GM12878 (cell line): ENCODE measurements at regions not wholly inside any gene's neighbourhood (a gene's known extent, or its start where the extent isn't known, plus 50 kb on each side); places are given as distances from the start of the nearest gene placed in this dataset.

Source experiments
- ATAC-seq: fragments of 200-7000 bp; cut with Tn5 transposase; 3 replicates; pipeline ENCODE4 v1.9.1; 2020; ENCODE audit warnings: mild to moderate bottlenecking, moderate library complexity
- BruUV-seq: library from RNA; stranded (reverse); fragments of 400-500 nt; replicated peaks from 2 replicates; lab custom pipeline; 2021; lab: Mats Ljungman, UMichigan
- CTCF ChIA-PET: fragments of 300-600 bp; sonication (Branson Sonifier 250); formaldehyde crosslinking; extraction: SDS; loops from one replicate; lab custom pipeline; 2021; ENCODE audit warnings: inconsistent platforms; lab: Yijun Ruan, JAX
- POLR2A ChIA-PET: fragments of 350-600 bp; formaldehyde crosslinking; extraction: SDS; loops from one replicate; lab custom pipeline; 2021; ENCODE audit warnings: inconsistent platforms; lab: Charles Lee
- RAD21 ChIA-PET: fragments of 300-600 bp; sonication (Branson Sonifier 250); formaldehyde crosslinking; loops from one replicate; lab custom pipeline; 2023; ENCODE audit warnings: antibody characterized with exemption; ENCODE audit not compliant: unreplicated experiment; lab: Charles Lee
- SMC1A ChIA-PET: fragments of 300-600 bp; sonication (Branson Sonifier 250); formaldehyde crosslinking; loops from one replicate; lab custom pipeline; 2023; ENCODE audit not compliant: unreplicated experiment, uncharacterized antibody; lab: Charles Lee
- DNase-seq: peaks from one replicate; pipeline ENCODE4 v3.0.0-alpha.2; 2011; ENCODE audit warnings: low read depth, low spot score
- FAIRE-seq: peaks from 3 replicates; lab custom pipeline; 2011; peaks lifted over from hg19 to GRCh38; lab: Jason Lieb, UNC
- H2AFZ ChIP-seq: 2 replicates; pipeline ENCODE4 v1.6.0; 2011; ENCODE audit warnings: low read depth, low read length, control low read depth; ENCODE audit not compliant: control insufficient read depth
- H3K27ac ChIP-seq: 2 replicates; pipeline ENCODE4 v1.5.1; 2011; ENCODE audit warnings: control low read depth; ENCODE audit not compliant: control insufficient read depth, insufficient read depth
- H3K27me3 ChIP-seq, 2 experiments: replicated peaks in 1 of 2; 2 replicates each; pipeline versions ENCODE4 v1.6.0 to v1.6.1; 2011; ENCODE audit warnings: low read length in 1 of 2; ENCODE audit not compliant: control insufficient read depth in 2 of 2, insufficient read depth in 2 of 2
- H3K36me3 ChIP-seq, 2 experiments: 2 replicates each; pipeline ENCODE4 v1.5.1; 2011; ENCODE audit warnings: low read length in 1 of 2; ENCODE audit not compliant: control insufficient read depth in 2 of 2, insufficient read depth in 2 of 2
- H3K4me1 ChIP-seq: 2 replicates; pipeline ENCODE4 v1.6.1; 2011; ENCODE audit warnings: mild to moderate bottlenecking, low read length, moderate library complexity, mixed read lengths; ENCODE audit not compliant: control insufficient read depth, insufficient read depth
- H3K4me2 ChIP-seq: 2 replicates; pipeline ENCODE4 v1.6.0; 2011; ENCODE audit warnings: control low read depth; ENCODE audit not compliant: control insufficient read depth, insufficient read depth
- H3K4me3 ChIP-seq: fragments of 200-600 bp; sonication (generic); 2 replicates; pipeline ENCODE4 v1.5.1; 2016
- H3K79me2 ChIP-seq: 2 replicates; pipeline ENCODE4 v1.6.0; 2011; ENCODE audit warnings: low read length; ENCODE audit not compliant: control insufficient read depth, insufficient read depth
- H3K9ac ChIP-seq: 2 replicates; pipeline ENCODE4 v1.8.0; 2011; ENCODE audit warnings: low read length, control low read depth, mixed read lengths; ENCODE audit not compliant: control insufficient read depth, insufficient read depth
- H3K9me3 ChIP-seq: replicated peaks from 3 replicates; pipeline ENCODE4 v1.5.1; 2011; ENCODE audit warnings: mild to moderate bottlenecking, low read length; ENCODE audit not compliant: control insufficient read depth, insufficient read depth
- H4K20me1 ChIP-seq: 2 replicates; pipeline ENCODE4 v1.6.0; 2011; ENCODE audit not compliant: control insufficient read depth, insufficient read depth
- BCL11A ChIP-seq: IDR thresholded peaks from 2 replicates; pipeline ENCODE4 v1.6.1; 2011; ENCODE audit warnings: low read depth, low read length
- BHLHE40 ChIP-seq, 2 experiments: fragments of 450-650 bp in 1 of 2; IDR thresholded peaks; 2 replicates each; pipeline ENCODE4 v1.6.1; 2011 to 2017; ENCODE audit warnings: low read depth in 2 of 2, borderline replicate concordance in 1 of 2, improper control_type of control experiment in 1 of 2, low read length in 1 of 2, mild to moderate bottlenecking in 1 of 2
- CTCF ChIP-seq, 3 experiments: IDR thresholded peaks in 2 of 3; conservative IDR thresholded peaks in 1 of 3; 2 replicates each; pipeline ENCODE4 v1.5.1; 2011; ENCODE audit warnings: low read depth in 3 of 3, low read length in 3 of 3, mild to moderate bottlenecking in 3 of 3, control low read depth in 2 of 3, moderate library complexity in 2 of 3, inconsistent platforms in 1 of 3, mixed read lengths in 1 of 3; ENCODE audit not compliant: control insufficient read depth in 2 of 3, insufficient read depth in 1 of 3; ENCODE audit errors: extremely low read depth in 1 of 3
- FOXM1 ChIP-seq: IDR thresholded peaks from 2 replicates; pipeline ENCODE4 v1.6.1; 2012; ENCODE audit warnings: low read depth, mild to moderate bottlenecking, inconsistent platforms, low read length, moderate library complexity
- GABPA ChIP-seq: IDR thresholded peaks from 2 replicates; pipeline ENCODE4 v1.6.1; 2014; ENCODE audit warnings: antibody characterized with exemption, low read depth, mild to moderate bottlenecking, inconsistent platforms
- KDM1A ChIP-seq: fragments of 200-600 bp; sonication (generic); IDR thresholded peaks from 2 replicates; pipeline ENCODE4 v1.6.1; 2016; ENCODE audit warnings: borderline replicate concordance
- KLF5 ChIP-seq: fragments of 450-650 bp; IDR thresholded peaks from 2 replicates; pipeline ENCODE4 v1.6.1; 2014; ENCODE audit warnings: mild to moderate bottlenecking; ENCODE audit not compliant: partially characterized antibody
- MYB ChIP-seq: fragments of 150-350 bp; IDR thresholded peaks from 2 replicates; pipeline ENCODE4 v1.6.1; 2014; ENCODE audit warnings: mild to moderate bottlenecking, low read depth, low read length, borderline replicate concordance
- NFYB ChIP-seq: IDR thresholded peaks from 2 replicates; pipeline ENCODE4 v1.6.1; 2011; ENCODE audit warnings: low read depth, mild to moderate bottlenecking, low read length, improper control_type of control experiment, moderate library complexity; ENCODE audit not compliant: insufficient read depth
- NKRF ChIP-seq: fragments of 450-650 bp; conservative IDR thresholded peaks from 2 replicates; pipeline ENCODE4 v1.6.1; 2017; ENCODE audit warnings: mild to moderate bottlenecking, moderate library complexity
- PAX5 ChIP-seq: IDR thresholded peaks from 2 replicates; pipeline ENCODE4 v1.6.1; 2011; ENCODE audit warnings: low read depth, low read length, borderline replicate concordance
- PKNOX1 ChIP-seq: fragments of 450-650 bp; IDR thresholded peaks from 2 replicates; pipeline ENCODE4 v1.6.1; 2016; ENCODE audit warnings: mild to moderate bottlenecking
- POLR2AphosphoS5 ChIP-seq: IDR thresholded peaks from 2 replicates; pipeline ENCODE4 v1.6.1; 2011; ENCODE audit warnings: mild to moderate bottlenecking, low read length, inconsistent platforms
- SMARCA5 ChIP-seq: fragments of 450-650 bp; IDR thresholded peaks from 2 replicates; pipeline ENCODE4 v1.6.1; 2017; ENCODE audit warnings: mild to moderate bottlenecking
- YBX1 ChIP-seq: fragments of 450-650 bp; IDR thresholded peaks from 2 replicates; pipeline ENCODE4 v1.6.1; 2016; ENCODE audit warnings: antibody characterized with exemption
- ZNF207 ChIP-seq: fragments of 450-650 bp; IDR thresholded peaks from 2 replicates; pipeline ENCODE4 v1.6.1; 2014; ENCODE audit warnings: antibody characterized with exemption, mild to moderate bottlenecking, borderline replicate concordance
- WGBS: methylation state at CpG from one replicate; pipeline ENCODE4 v1.1.6; 2016; ENCODE audit warnings: low lambda C conversion rate; ENCODE audit not compliant: insufficient replicate concordance, insufficient coverage; ENCODE audit errors: missing lambda C conversion rate; 5-methylcytosine and 5-hydroxymethylcytosine counted together
- in situ Hi-C: fragments of 300-500 bp; cut with MboI; formaldehyde crosslinking; loops from 9 replicates; pipeline ENCODE4 v1.14.3; 2018; ENCODE audit warnings: mixed read lengths
- intact Hi-C: fragments of 100-400 bp; cut with micrococcal nuclease; formaldehyde crosslinking; loops from one replicate; pipeline ENCODE4 v1.14.2; 2022; ENCODE audit not compliant: unreplicated experiment
- TF ChIP-seq, protein P1 (sequence below): fragments of 450-650 bp; IDR thresholded peaks from 2 replicates; pipeline ENCODE4 v1.6.1; 2017; ENCODE audit warnings: antibody characterized with exemption, mild to moderate bottlenecking, moderate library complexity

GRCh38 chr15:101543926-101544612 lies 54.6 kb upstream of the PCSK6 start:
- 40% methylated on average over 21 of the region's 22 CpGs for WGBS
- no peak overlapping the region for H3K4me2 ChIP-seq
- ChIA-PET SMC1A (no interaction called here), RAD21 (no interaction called here), CTCF (no interaction called here), POLR2A (no interaction called here)
- no peak overlapping the region for H3K4me3 ChIP-seq
- no peak overlapping the region for H3K27ac ChIP-seq
- no peaks in the 10 kb centered on the region for H3K27me3 ChIP-seq
- DNase-seq (no peak), FAIRE-seq (no peak), ATAC-seq (no peak)
- no peaks in the 10 kb centered on the region for H3K79me2 ChIP-seq
- no peaks in the 10 kb centered on the region for H3K36me3 ChIP-seq
- in situ Hi-C loops, result no loop called here
- H3K4me1 ChIP-seq, result no peaks in the 10 kb centered on the region
- H2AFZ ChIP-seq, result no peak overlapping the region
- H3K9ac ChIP-seq, result no peak overlapping the region
- no peaks in the 10 kb centered on the region for H3K9me3 ChIP-seq
- H4K20me1 ChIP-seq, result no peaks in the 10 kb centered on the region
- BruUV-seq, result no TSS peak
- intact Hi-C loops, result no loop called here
- TF ChIP-seq CTCF (IDR thresholded peaks at IDR 0.05 in 2 of 3, conservative IDR thresholded peaks at IDR 0.05 in 1 of 3; ENCODE audit: control insufficient read depth in 2 of 3, extremely low read depth in 1 of 3, insufficient read depth in 1 of 3, low read depth in 3 of 3, low read length in 3 of 3), result no peak
- no peak for TF ChIP-seq YBX1
- no peak for TF ChIP-seq POLR2AphosphoS5
- no peak for TF ChIP-seq PAX5
- no peak for TF ChIP-seq KDM1A
- no peak for TF ChIP-seq ZNF207
- TF ChIP-seq NFYB, result no peak
- no peak for TF ChIP-seq PKNOX1
- no peak for TF ChIP-seq NKRF
- no peak for TF ChIP-seq BCL11A
- TF ChIP-seq, protein P1, sequence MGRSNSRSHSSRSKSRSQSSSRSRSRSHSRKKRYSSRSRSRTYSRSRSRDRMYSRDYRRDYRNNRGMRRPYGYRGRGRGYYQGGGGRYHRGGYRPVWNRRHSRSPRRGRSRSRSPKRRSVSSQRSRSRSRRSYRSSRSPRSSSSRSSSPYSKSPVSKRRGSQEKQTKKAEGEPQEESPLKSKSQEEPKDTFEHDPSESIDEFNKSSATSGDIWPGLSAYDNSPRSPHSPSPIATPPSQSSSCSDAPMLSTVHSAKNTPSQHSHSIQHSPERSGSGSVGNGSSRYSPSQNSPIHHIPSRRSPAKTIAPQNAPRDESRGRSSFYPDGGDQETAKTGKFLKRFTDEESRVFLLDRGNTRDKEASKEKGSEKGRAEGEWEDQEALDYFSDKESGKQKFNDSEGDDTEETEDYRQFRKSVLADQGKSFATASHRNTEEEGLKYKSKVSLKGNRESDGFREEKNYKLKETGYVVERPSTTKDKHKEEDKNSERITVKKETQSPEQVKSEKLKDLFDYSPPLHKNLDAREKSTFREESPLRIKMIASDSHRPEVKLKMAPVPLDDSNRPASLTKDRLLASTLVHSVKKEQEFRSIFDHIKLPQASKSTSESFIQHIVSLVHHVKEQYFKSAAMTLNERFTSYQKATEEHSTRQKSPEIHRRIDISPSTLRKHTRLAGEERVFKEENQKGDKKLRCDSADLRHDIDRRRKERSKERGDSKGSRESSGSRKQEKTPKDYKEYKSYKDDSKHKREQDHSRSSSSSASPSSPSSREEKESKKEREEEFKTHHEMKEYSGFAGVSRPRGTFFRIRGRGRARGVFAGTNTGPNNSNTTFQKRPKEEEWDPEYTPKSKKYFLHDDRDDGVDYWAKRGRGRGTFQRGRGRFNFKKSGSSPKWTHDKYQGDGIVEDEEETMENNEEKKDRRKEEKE, result no peak
- TF ChIP-seq SMARCA5, result no peak
- TF ChIP-seq KLF5, result no peak
- no peak for TF ChIP-seq BHLHE40 (IDR thresholded peaks at IDR 0.05; ENCODE audit: borderline replicate concordance in 1 of 2, low read depth in 2 of 2, low read length in 1 of 2)
- no peak for TF ChIP-seq GABPA
- TF ChIP-seq FOXM1, result no peak
- TF ChIP-seq MYB, result no peak
